Stimulated activated CD4-positive, alpha-beta T cell treated with anti-CD3 and anti-CD28 coated beads, Interleukin-1b, Interleukin-23, amount 100 ng/mL, for 24 hours (primary cell): ENCODE measurements at regions not wholly inside any gene's neighbourhood (a gene's known extent, or its start where the extent isn't known, plus 50 kb on each side); places are given as distances from the start of the nearest gene placed in this dataset.

Source experiments
- DNase-seq, 4 experiments: peaks; one replicate each; pipeline ENCODE4 v3.0.0-alpha.2; 2020; ENCODE audit warnings: low read depth in 4 of 4, low spot score in 1 of 4

- DNase-seq, result no peak
Observed at GRCh38 chr12:83414981-83415380, 728.3 kb downstream of the TMTC2 start.

DNA sequence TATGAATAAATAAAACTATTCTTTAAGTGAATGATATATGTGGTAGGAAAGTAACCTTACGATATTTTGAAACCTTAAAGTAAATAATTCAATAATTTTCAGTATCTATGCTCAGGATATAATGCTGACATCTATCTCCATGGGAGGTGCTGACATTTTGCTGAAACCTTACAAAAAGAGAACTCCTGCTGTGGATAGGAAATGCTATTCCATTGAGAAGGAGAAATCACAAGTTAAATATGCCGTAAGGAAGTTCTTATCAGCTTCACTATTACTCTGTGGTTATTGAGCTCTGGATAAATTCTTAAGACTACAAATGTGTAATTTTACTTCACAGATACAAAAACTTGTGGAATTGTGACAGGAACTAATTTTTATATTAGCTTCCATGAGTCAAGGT, 722.1 kb downstream of the TMTC2 start:
- DNase-seq, result no peak

DNA sequence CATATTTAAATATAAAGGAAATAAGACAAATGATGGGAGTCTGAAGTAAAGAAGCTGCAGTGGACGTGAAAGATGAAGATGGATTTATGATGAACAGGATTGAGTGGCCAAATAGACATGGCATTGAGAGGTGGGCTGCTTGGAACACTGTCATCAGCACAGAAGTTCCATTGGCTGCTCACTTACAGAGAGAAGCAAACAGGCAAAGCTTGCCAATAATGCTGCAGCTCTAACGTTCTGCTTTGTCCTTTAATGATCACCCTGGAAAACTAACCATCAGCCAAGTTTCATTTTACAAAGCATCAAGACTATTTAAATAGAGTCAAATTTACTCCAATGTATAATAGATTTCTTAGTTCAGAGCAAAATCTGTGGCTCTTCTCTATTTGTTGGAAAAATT, 721.4 kb downstream of the TMTC2 start:
- no peak for DNase-seq

DNA sequence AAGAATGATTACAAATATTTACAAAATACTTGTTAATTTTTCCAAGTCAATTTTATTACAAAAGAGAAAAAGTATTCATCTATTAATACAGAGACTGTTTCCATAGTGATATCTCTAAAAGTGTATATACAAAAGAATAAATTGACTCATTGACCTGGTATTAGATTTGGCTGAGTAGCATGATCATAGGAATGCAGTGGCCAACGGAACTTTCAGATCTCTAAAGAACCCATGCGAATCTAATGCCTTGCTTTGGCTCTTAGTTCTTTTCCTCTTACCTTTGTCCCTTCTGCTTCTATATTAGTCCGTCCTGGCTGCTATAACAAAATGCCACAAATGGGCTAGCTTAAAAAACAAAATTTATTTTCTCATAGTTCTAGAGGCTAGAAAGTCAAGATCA, 717.8 kb downstream of the TMTC2 start:
- DNase-seq, result no peak

DNA sequence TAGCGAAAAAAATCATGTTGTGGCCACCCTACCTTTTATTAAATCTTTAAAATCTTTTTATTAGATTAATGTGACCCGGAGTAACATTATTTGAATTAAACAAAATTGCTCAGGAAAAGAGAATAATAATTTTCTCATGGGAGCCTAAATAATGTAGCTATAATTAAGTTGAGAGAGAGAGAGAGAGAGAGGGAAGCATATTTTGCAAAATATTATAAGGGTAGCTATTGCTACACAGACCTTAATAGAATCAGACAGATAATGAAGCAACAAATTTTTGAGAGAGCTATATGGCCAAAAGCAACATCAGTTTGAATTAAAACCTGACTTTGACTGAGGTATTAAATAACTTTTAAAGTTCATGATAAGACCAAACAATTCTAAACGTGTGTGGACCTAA, 703.5 kb downstream of the TMTC2 start:
- DNase-seq, result no peak

DNA sequence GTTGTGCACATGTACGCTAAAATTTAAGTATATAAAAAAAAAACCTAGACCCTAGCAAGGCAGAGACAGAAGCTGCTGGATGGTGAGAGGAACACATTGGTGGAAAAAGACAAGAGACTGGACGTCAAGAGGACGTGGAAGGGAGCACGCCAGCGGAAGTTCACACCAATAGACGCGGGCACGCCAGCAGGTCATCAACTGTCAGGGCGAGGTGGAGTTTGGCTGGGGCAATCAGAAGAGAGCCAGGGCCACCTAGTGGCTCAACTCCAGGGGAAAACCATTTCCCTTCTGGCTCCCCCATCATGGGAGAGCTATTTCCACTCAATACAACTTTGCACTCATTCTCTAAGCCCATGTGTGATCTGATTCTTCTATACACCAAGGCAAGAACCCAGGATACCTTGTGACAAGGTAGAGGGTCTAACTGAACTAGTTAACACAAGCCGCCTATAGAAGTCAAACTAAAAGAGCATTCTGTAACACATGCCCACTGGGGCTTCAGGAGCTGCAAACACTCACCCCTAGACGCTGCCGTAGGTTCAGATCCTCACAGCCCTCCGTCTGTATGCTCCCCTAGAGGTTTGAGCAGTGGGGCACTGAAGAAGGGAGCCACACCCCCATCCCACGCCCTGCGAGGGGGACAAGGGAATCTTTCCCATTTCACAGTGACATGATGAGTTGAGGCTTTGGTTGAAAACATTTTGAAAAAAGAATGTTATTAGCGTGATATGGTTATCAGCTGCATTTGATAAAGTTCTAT, 702.7 kb downstream of the TMTC2 start:
- no peak for DNase-seq

DNA sequence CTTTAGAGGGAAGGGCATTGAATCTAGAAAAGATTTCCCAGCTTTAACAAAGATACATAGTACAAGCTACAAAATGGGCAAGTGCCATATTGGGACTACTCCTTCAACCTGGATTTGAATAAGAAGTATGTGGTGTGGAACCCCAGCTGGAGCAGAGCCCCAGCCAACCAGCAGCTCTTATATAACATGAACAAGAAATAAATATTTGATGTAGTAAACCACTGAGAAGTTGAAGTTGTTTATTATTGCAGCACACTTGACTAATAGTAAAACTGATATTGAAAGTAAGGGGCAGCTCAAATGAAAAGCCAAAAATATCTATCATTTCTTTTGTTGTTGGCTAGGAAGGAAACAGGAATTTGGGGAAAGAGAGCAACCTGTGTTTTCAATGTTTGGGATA, 701.8 kb downstream of the TMTC2 start:
- no peak for DNase-seq

DNA sequence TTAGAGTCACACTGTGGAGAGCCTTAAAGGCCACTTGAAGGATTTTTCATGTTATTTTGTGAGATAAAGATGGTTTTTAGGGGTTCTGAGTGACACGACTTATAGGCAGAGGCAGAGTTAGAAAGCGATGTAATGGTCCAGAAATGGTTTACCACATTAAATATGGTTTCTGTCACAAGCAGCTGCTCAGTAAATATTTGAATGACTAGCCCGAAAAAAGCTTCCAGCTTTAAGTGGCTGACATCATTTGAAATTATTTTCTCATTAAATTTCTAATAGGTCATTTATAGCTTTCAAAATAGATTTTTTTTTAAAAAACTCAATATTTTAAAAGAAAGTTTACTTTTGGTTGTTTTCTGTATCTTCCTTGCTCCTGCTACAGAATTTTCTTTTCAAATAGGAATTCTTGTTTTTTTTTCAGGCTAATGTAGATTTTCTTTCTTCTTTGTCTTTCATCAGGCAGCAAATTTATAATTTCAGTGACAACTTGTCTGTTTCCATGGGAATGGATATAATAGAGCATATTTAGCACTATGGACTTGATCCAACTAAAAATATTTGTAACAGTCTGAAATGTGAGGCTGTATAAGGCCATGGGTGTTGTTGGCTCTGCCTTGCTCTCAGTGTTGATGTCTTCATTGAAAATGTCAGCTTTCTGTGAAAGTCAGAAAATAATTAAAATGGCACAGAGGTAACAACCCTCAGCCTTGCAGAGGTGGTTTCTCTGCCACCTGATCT, 700.0 kb downstream of the TMTC2 start:
- no peak for DNase-seq

DNA sequence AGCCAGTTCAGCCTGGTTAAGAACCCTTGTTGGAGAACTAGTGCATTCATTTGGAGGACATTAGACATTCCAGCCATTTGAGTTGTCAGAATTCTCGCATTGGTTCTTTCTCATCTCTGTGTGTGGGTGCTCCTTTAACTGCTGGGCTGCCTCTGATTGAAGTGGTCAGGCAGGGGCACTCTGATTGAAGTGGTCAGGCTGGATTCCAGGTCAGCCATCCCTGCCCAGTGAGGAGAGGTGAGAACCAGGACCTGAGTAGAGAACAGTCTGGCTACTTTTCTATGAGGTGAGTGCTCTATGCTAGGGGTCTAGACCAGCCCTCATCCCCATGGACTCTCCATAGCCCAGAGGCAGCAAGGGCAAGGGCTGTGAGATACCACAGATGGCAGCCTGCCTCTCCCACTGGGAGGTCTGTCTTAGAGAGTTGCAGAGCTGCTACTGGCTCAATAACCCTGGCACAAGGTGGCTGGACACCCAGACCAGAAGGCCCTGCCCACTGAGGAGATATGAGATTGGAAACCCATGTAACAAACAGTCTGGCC, 691.6 kb downstream of the TMTC2 start:
- no peak for DNase-seq

- no peak for DNase-seq
Observed at GRCh38 chr12:83365317-83365716, 678.6 kb downstream of the TMTC2 start.

- DNase-seq, result no peak
Observed at GRCh38 chr12:83361475-83361874, 674.8 kb downstream of the TMTC2 start.

GRCh38 chr12:83361071-83361470, 674.4 kb downstream of the TMTC2 start:
- DNase-seq, result no peak

DNA sequence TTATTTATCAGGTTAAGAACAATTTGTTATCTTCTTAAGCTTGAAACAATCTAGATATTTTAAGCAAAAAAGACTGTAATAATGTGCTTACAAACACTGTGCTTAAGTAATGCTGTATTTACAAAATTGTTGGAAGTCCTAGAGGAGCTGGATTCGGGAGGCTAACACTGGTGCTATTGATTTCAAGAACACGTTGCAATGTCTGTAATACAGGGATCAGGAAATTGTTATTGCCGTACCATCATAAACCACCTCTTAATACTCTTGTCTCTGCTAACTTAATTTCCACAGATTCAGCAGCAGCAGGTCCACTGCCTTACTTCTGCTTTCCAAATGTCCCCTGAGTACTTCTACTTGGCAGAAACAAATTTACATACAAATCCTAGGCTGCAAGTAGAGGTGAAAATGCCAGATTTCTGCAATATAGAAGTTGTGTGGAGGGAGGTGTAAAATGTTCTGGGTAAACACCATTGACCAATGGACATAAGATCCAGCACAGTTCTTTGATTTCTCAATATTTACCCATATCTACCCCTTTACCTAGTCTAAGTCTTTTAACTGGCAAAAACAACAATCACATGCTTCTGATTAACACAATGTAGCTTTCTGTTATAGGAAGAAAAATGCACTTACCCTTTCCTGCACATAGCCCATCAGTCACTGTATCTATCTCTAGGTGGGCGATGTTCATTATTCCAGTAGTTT, 663.4 kb downstream of the TMTC2 start:
- no peak for DNase-seq

DNA sequence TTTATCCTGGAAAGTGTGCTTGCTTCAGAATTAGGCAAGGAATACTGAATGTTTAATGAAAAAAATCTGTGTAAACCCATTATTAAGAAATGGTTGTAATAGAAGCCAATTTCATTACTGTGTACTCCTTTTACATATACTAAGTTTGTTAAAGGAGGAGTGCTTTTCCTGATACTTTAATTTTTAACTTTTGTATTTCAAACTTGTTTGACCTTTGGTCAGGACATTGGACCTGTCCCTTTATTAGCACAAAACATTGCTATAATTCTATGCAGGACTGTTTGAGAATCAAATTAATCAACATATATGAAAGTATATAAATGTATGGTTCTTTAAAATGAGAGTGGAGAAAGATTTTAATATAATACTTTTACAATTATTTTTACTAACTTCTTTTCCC, 659.6 kb downstream of the TMTC2 start:
- DNase-seq, result no peak

DNA sequence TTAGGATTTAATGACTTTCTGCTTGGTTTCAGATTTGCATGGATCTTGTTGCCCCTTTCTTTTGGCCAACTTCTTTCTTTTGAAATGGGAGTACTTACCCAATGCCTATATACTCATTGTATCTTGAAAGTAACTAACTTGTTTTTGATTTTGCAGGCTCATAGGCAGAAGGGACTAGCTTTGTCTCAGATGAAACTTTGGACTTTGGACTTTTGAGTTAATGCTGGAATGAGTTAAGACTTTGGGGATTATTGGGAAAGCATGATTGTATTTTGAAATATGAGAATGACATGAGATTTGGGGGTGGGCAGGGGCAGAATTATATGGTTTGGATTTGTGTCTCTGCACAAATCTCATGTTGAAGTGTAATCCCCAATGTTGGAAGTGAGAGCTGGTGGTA, 657.1 kb downstream of the TMTC2 start:
- no peak for DNase-seq

GRCh38 chr12:83335748-83336147, 649.0 kb downstream of the TMTC2 start:
- DNase-seq, result no peak

DNA sequence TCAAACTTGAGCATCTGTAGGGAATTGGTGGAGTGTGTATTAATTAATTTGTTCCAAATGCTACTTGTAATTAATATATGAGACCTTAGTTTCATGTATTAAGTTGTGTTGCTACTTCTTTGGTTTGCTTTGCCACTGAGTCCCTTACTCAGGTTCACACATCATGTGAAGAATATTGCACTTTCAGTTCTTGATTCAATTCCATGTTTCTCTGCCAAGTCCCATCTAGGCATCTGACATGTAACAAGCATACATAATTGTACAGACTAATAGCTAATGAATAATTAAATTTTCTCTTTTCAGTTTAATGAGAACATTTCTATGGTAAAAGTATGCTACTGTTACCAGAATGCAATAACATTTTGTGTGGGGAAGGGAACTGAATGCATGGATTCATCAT, 640.0 kb downstream of the TMTC2 start:
- no peak for DNase-seq

GRCh38 chr12:83323866-83324265, 637.2 kb downstream of the TMTC2 start:
- DNase-seq, result no peak

DNA sequence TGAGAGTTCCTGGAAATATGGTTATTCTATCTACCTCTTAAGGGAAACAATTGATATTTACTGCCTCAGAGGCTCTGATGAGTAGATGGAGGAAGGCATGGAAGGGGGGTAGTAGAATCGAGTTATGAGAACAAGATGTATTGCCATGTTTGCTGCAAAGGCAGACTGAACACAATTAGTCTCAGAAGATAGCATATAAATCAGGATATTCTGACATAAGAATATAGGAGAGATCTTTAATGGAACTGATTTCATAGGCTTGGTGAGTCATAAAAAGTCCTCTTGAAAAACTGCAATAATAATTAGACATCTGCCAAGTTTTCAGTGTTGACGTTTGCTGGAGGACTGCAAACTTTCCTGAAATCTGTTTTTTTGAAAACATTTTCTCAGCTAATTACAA, 636.1 kb downstream of the TMTC2 start:
- no peak for DNase-seq

DNA sequence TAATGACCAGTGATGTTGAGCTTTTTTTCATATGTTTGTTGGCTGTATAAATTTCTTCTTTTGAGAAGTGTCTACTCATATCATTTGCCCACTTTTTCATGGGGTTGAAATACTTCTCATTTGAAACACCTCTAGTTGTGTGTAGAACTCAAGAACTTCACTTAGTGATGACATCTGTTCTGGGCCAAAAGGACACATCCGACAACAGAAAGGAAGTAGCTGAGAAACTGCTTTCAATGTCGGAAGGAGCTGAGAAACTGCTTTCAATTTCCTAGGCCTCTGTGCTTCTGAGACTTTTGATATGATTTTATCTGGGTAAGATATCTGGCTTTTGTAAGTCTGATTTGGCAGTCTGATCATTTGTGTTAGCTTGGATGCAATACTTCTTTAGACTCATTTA, 635.3 kb downstream of the TMTC2 start:
- DNase-seq, result no peak

GRCh38 chr12:83320350-83320749, 633.6 kb downstream of the TMTC2 start:
- no peak for DNase-seq
